PC-9 (cell line): ENCODE measurements at regions not wholly inside any gene's neighbourhood (a gene's known extent, or its start where the extent isn't known, plus 50 kb on each side); places are given as distances from the start of the nearest gene placed in this dataset.

Source experiments
- BruUV-seq: library from RNA; stranded (reverse); fragments of 400-500 nt; replicated peaks from 2 replicates; lab custom pipeline; 2021; lab: Mats Ljungman, UMichigan
- CTCF ChIA-PET: fragments of 300-600 bp; sonication (Branson Sonifier 250); formaldehyde crosslinking; loops from one replicate; lab custom pipeline; 2022; ENCODE audit warnings: antibody characterized with exemption; lab: Charles Lee
- POLR2A ChIA-PET: fragments of 300-600 bp; sonication (Branson Sonifier 250); formaldehyde crosslinking; loops from one replicate; lab custom pipeline; 2022; ENCODE audit warnings: antibody characterized with exemption; ENCODE audit not compliant: unreplicated experiment; lab: Charles Lee
- DNase-seq, 2 experiments: peaks; one replicate each; pipeline versions ENCODE4 v3.0.0 to v3.0.0-alpha.2; 2015 to 2022; ENCODE audit warnings: mixed read lengths in 1 of 2
- H2AFZ ChIP-seq: fragments of 200-600 bp; sonication (generic); 2 replicates; pipeline ENCODE4 v1.8.1; 2017; ENCODE audit warnings: antibody characterized with exemption
- H3F3A ChIP-seq: fragments of 200-600 bp; sonication (generic); 2 replicates; pipeline ENCODE4 v1.8.1; 2017; ENCODE audit warnings: antibody characterized with exemption, mild to moderate bottlenecking, low read depth; ENCODE audit not compliant: insufficient read depth
- H3K27ac ChIP-seq: fragments of 200-600 bp; sonication (generic); 2 replicates; pipeline ENCODE4 v1.6.1; 2016; ENCODE audit warnings: mixed run types
- H3K27me3 ChIP-seq: fragments of 200-600 bp; sonication (generic); 2 replicates; pipeline ENCODE4 v1.6.1; 2016; ENCODE audit warnings: low read depth, mixed run types; ENCODE audit not compliant: insufficient read depth
- H3K36me3 ChIP-seq: fragments of 200-600 bp; sonication (generic); 2 replicates; pipeline ENCODE4 v1.6.1; 2016; ENCODE audit warnings: low read depth, mixed run types
- H3K4me1 ChIP-seq: fragments of 200-600 bp; sonication (generic); replicated peaks from 2 replicates; pipeline ENCODE4 v1.6.1; 2016; ENCODE audit warnings: mixed run types; ENCODE audit not compliant: insufficient read depth
- H3K4me2 ChIP-seq: fragments of 200-600 bp; sonication (generic); 2 replicates; pipeline ENCODE4 v1.6.1; 2017; ENCODE audit warnings: mixed run types
- H3K4me3 ChIP-seq: fragments of 200-600 bp; sonication (generic); 2 replicates; pipeline ENCODE4 v1.6.1; 2016; ENCODE audit warnings: mixed run types
- H3K79me2 ChIP-seq: fragments of 200-600 bp; sonication (generic); 2 replicates; pipeline ENCODE4 v1.6.1; 2017; ENCODE audit warnings: low read depth, mixed run types
- H3K9me2 ChIP-seq: fragments of 200-600 bp; sonication (generic); 2 replicates; pipeline ENCODE4 v1.8.1; 2017; ENCODE audit warnings: mild to moderate bottlenecking; ENCODE audit not compliant: insufficient read depth
- H3K9me3 ChIP-seq: fragments of 200-600 bp; sonication (generic); 2 replicates; pipeline ENCODE4 v1.8.1; 2016; ENCODE audit warnings: low read depth; ENCODE audit not compliant: insufficient read depth
- H4K20me1 ChIP-seq: fragments of 200-600 bp; sonication (generic); 2 replicates; pipeline ENCODE4 v1.8.1; 2017; ENCODE audit not compliant: insufficient read depth
- CTCF ChIP-seq: fragments of 200-600 bp; sonication (generic); conservative IDR thresholded peaks from 2 replicates; pipeline ENCODE4 v1.6.1; 2017; ENCODE audit warnings: mixed run types, antibody characterized with exemption, mild to moderate bottlenecking, moderate library complexity
- EZH2 ChIP-seq: fragments of 200-600 bp; sonication (generic); IDR thresholded peaks from 2 replicates; pipeline ENCODE4 v1.8.0; 2017; ENCODE audit warnings: antibody characterized with exemption, low read depth
- intact Hi-C: fragments of 100-400 bp; cut with micrococcal nuclease; formaldehyde crosslinking; loops from one replicate; pipeline ENCODE4 v1.10.0; 2022; ENCODE audit not compliant: unreplicated experiment

GRCh38 chr9:99466104-99466503, 244.0 kb downstream of the SEC61B start:
- Histone ChIP-seq H3K9me3 (no peaks in the 10 kb centered on the region), H4K20me1 (no peaks in the 10 kb centered on the region), H2AFZ (no peak overlapping the region), H3K79me2 (no peaks in the 10 kb centered on the region), H3K4me1 (no peaks in the 10 kb centered on the region), H3K27ac (no peak overlapping the region), H3K9me2 (no peaks in the 10 kb centered on the region), H3K4me2 (no peak overlapping the region), H3F3A (no peaks in the 10 kb centered on the region), H3K36me3 (no peaks in the 10 kb centered on the region), H3K27me3 (no peaks in the 10 kb centered on the region), H3K4me3 (no peak overlapping the region)
- TF ChIP-seq EZH2 = no peak
- TF ChIP-seq CTCF = no peak
- intact Hi-C loops = no loop called here
- no TSS peak for BruUV-seq
- no peak for DNase-seq
- POLR2A ChIA-PET = no interaction called here
- CTCF ChIA-PET = no interaction called here

GRCh38 chr9:99466781-99467180, 244.7 kb downstream of the SEC61B start:
- H3K27ac ChIP-seq = no peak overlapping the region
- DNase-seq = no peak
- no peaks in the 10 kb centered on the region for H3K27me3 ChIP-seq
- intact Hi-C loops = no loop called here
- POLR2A ChIA-PET = interaction anchor here (0.6 kb wide), 1 partner anchor 235 kb away, joined by 3 read pairs; no protein-coding TSS in a partner anchor
- no peaks in the 10 kb centered on the region for H3K9me2 ChIP-seq
- no peaks in the 10 kb centered on the region for H3K9me3 ChIP-seq
- no peak for TF ChIP-seq EZH2
- no peak for TF ChIP-seq CTCF
- H2AFZ ChIP-seq = no peak overlapping the region
- H3K79me2 ChIP-seq = no peaks in the 10 kb centered on the region
- no peak overlapping the region for H3K4me2 ChIP-seq
- no peak overlapping the region for H3K4me3 ChIP-seq
- no peaks in the 10 kb centered on the region for H4K20me1 ChIP-seq
- H3F3A ChIP-seq = no peaks in the 10 kb centered on the region
- H3K36me3 ChIP-seq = no peaks in the 10 kb centered on the region
- no TSS peak for BruUV-seq
- CTCF ChIA-PET = no interaction called here
- H3K4me1 ChIP-seq = no peaks in the 10 kb centered on the region

GRCh38 chr9:99471033-99471432, 249.0 kb downstream of the SEC61B start:
- Histone ChIP-seq H3K4me3 (no peak overlapping the region), H4K20me1 (no peaks in the 10 kb centered on the region), H3F3A (no peaks in the 10 kb centered on the region), H3K4me1 (no peaks in the 10 kb centered on the region), H3K27me3 (no peaks in the 10 kb centered on the region), H3K79me2 (no peaks in the 10 kb centered on the region), H3K4me2 (no peak overlapping the region), H2AFZ (no peak overlapping the region), H3K36me3 (no peaks in the 10 kb centered on the region), H3K9me2 (no peaks in the 10 kb centered on the region), H3K9me3 (no peaks in the 10 kb centered on the region), H3K27ac (no peak overlapping the region)
- ChIA-PET POLR2A (no interaction called here), CTCF (no interaction called here)
- TF ChIP-seq EZH2 = no peak
- TF ChIP-seq CTCF = no peak
- DNase-seq = no peak
- intact Hi-C loops = no loop called here
- no TSS peak for BruUV-seq
